A673 (cell line): ENCODE measurements at regions not wholly inside any gene's neighbourhood (a gene's known extent, or its start where the extent isn't known, plus 50 kb on each side); places are given as distances from the start of the nearest gene placed in this dataset.

ENCODE experiments used
- CTCF ChIP-seq: fragments of 300-800, 200-600 bp; sonication (generic); conservative IDR thresholded peaks from 2 replicates; pipeline ENCODE4 v1.5.1; 2017; ENCODE audit warnings: low read depth, mild to moderate bottlenecking, antibody characterized with exemption, low read length, moderate library complexity, mixed read lengths
- EZH2 ChIP-seq: fragments of 200-600 bp; sonication (generic); IDR thresholded peaks from 2 replicates; pipeline ENCODE4 v1.6.1; 2017; ENCODE audit warnings: borderline replicate concordance, low read depth, mild to moderate bottlenecking, mixed read lengths, antibody characterized with exemption, low read length; ENCODE audit not compliant: poor library complexity, severe bottlenecking

GRCh38 chr11:87901341-87901740 lies 273.9 kb downstream of the RAB38 start:
- no peak for TF ChIP-seq CTCF
- TF ChIP-seq EZH2, result no peak
